ENCODE measurements at regions not wholly inside any gene's neighbourhood (a gene's known extent, or its start where the extent isn't known, plus 50 kb on each side); places are given as distances from the start of the nearest gene placed in this dataset.

DNA sequence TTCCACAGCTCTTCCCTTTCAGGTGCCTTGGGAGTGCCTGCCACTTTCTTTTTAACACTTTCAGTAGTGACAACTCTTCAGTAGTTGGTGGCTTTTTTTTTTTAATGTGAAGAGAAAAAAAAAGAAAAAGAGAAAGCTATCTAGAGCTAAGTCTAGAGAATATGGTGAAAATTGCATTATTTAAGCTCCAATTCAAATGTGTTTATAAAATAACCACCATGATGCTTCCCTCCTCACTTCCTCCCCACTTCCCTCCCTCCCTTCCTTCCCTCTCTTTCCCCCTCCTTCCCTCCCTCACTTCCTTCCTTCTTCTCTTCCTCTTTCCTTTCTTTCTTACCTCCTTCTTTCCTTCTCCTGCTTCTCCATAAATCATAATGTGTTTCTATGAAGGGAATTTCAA is 456.7 kb upstream of the ACTBL2 start:
- DNase-seq (ENCODE audit: low read depth in 1 of 2, low spot score in 1 of 2) = no peak
- H3K4me3 ChIP-seq (replicated peaks; ENCODE audit: insufficient read depth, low read length) = no peak overlapping the region
- H3K27me3 ChIP-seq (ENCODE audit: insufficient read depth, poor library complexity, severe bottlenecking) = no peaks in the 10 kb centered on the region
- TF ChIP-seq, protein P1, sequence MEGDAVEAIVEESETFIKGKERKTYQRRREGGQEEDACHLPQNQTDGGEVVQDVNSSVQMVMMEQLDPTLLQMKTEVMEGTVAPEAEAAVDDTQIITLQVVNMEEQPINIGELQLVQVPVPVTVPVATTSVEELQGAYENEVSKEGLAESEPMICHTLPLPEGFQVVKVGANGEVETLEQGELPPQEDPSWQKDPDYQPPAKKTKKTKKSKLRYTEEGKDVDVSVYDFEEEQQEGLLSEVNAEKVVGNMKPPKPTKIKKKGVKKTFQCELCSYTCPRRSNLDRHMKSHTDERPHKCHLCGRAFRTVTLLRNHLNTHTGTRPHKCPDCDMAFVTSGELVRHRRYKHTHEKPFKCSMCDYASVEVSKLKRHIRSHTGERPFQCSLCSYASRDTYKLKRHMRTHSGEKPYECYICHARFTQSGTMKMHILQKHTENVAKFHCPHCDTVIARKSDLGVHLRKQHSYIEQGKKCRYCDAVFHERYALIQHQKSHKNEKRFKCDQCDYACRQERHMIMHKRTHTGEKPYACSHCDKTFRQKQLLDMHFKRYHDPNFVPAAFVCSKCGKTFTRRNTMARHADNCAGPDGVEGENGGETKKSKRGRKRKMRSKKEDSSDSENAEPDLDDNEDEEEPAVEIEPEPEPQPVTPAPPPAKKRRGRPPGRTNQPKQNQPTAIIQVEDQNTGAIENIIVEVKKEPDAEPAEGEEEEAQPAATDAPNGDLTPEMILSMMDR (IDR thresholded peaks at IDR 0.05; ENCODE audit: insufficient read depth, low read length) = no peak
- TF ChIP-seq POLR2AphosphoS5 (IDR thresholded peaks at IDR 0.05; ENCODE audit: low read depth) (no peak), GABPA (IDR thresholded peaks at IDR 0.05; ENCODE audit: low read depth) (no peak), SPI1 (IDR thresholded peaks at IDR 0.05; ENCODE audit: borderline replicate concordance, low read depth) (no peak)
- TF ChIP-seq, protein P2, sequence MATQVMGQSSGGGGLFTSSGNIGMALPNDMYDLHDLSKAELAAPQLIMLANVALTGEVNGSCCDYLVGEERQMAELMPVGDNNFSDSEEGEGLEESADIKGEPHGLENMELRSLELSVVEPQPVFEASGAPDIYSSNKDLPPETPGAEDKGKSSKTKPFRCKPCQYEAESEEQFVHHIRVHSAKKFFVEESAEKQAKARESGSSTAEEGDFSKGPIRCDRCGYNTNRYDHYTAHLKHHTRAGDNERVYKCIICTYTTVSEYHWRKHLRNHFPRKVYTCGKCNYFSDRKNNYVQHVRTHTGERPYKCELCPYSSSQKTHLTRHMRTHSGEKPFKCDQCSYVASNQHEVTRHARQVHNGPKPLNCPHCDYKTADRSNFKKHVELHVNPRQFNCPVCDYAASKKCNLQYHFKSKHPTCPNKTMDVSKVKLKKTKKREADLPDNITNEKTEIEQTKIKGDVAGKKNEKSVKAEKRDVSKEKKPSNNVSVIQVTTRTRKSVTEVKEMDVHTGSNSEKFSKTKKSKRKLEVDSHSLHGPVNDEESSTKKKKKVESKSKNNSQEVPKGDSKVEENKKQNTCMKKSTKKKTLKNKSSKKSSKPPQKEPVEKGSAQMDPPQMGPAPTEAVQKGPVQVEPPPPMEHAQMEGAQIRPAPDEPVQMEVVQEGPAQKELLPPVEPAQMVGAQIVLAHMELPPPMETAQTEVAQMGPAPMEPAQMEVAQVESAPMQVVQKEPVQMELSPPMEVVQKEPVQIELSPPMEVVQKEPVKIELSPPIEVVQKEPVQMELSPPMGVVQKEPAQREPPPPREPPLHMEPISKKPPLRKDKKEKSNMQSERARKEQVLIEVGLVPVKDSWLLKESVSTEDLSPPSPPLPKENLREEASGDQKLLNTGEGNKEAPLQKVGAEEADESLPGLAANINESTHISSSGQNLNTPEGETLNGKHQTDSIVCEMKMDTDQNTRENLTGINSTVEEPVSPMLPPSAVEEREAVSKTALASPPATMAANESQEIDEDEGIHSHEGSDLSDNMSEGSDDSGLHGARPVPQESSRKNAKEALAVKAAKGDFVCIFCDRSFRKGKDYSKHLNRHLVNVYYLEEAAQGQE (IDR thresholded peaks at IDR 0.05; ENCODE audit: insufficient replicate concordance, low read depth) = no peak
- no peak overlapping the region for H3K27ac ChIP-seq (replicated peaks)

DNA sequence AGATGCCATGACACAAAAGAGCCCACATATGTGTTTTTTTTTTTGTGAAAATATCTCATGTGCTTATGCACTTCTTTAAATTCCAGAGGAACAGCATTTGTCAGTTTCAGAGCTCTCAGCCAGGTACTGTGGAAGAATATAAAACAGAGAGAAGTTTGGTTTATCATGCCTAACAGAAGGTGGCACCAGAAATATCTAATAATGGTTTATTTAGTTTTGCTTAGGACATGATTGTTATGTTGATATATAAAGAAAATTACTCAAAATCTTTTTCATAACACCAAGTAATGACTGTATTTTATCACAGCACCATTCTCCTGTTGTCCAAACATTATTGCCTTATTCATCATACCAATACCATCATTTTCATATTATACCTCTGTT is 455.6 kb upstream of the ACTBL2 start:
- Histone ChIP-seq H3K4me3 (replicated peaks; ENCODE audit: insufficient read depth, low read length) (no peak overlapping the region), H3K27ac (replicated peaks) (no peak overlapping the region), H3K27me3 (ENCODE audit: insufficient read depth, poor library complexity, severe bottlenecking) (no peaks in the 10 kb centered on the region)
- no peak for DNase-seq (ENCODE audit: low read depth in 1 of 2, low spot score in 1 of 2)
- TF ChIP-seq, protein P2 (IDR thresholded peaks at IDR 0.05; ENCODE audit: insufficient replicate concordance, low read depth) = no peak
- TF ChIP-seq SPI1 (IDR thresholded peaks at IDR 0.05; ENCODE audit: borderline replicate concordance, low read depth) = no peak
- TF ChIP-seq, protein P1 (IDR thresholded peaks at IDR 0.05; ENCODE audit: insufficient read depth, low read length) = no peak
- TF ChIP-seq GABPA (IDR thresholded peaks at IDR 0.05; ENCODE audit: low read depth) = no peak
- TF ChIP-seq POLR2AphosphoS5 (IDR thresholded peaks at IDR 0.05; ENCODE audit: low read depth) = no peak

DNA sequence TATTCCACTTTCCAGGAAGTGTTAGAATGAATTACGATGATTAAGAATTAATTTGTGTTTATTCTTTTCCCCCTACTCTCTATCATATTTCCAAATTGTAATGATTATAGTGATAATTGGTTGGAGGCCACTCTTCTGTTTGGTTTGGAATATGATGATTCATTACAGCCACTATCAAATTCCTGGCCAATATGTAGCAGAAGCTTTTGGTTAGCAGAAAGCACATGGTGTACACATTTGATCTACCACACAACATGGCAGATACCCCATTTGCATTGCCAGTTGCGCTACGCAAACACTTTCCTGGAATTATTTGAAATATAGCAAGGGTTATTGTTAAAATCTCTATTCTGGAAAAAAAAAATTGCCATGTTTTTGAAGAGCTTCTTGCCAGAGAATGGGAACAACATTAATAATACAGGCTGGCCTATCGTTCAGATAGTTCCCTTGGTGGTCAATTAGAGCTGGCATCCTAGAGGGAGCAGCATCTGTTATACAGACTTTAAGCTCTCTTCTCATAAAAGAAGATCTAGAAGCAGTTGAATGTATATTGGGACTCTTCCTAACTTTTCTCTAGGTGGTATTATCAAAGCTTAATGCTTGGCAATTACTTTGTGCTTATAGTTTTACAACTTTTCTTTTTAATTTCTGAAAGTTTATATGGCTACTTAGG is 455.0 kb upstream of the ACTBL2 start:
- Histone ChIP-seq H3K27ac (replicated peaks) (no peak overlapping the region), H3K4me3 (replicated peaks; ENCODE audit: insufficient read depth, low read length) (no peak overlapping the region), H3K27me3 (ENCODE audit: insufficient read depth, poor library complexity, severe bottlenecking) (no peaks in the 10 kb centered on the region)
- DNase-seq (ENCODE audit: low read depth in 1 of 2, low spot score in 1 of 2) = no peak
- no peak for TF ChIP-seq POLR2AphosphoS5 (IDR thresholded peaks at IDR 0.05; ENCODE audit: low read depth)
- no peak for TF ChIP-seq GABPA (IDR thresholded peaks at IDR 0.05; ENCODE audit: low read depth)
- TF ChIP-seq, protein P1 (IDR thresholded peaks at IDR 0.05; ENCODE audit: insufficient read depth, low read length) = no peak
- TF ChIP-seq, protein P2 (IDR thresholded peaks at IDR 0.05; ENCODE audit: insufficient replicate concordance, low read depth) = no peak
- no peak for TF ChIP-seq SPI1 (IDR thresholded peaks at IDR 0.05; ENCODE audit: borderline replicate concordance, low read depth)
